ENCODE measurements at regions not wholly inside any gene's neighbourhood (a gene's known extent, or its start where the extent isn't known, plus 50 kb on each side); places are given as distances from the start of the nearest gene placed in this dataset.

DNA sequence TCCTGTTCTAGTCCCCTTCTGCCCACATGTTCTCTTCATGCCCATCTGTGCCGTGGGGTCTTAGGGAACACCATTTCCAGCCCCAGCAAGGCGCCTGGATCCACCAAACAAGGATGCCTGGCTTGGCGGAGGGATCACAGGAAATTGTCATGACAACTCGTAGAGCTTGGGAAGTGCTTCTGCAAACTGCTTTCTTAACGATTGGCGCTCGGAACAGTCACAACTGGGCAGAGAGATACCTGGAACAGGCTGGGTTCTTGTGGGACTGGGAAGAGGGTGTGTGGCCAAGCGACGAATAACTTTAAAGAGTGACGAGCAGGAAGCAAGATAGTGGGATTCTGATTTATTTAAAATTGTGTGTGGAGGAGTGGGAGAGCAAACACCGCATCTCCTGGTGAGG, 329.8 kb downstream of the RPS6KC1 start:
- 82 to 87% (median 86%) methylated on average over 11 of the region's 11 CpGs for WGBS, 5 donors
- Histone ChIP-seq H3K27ac (no peak overlapping the region), H3K4me3 (no peak overlapping the region), H3K9me3 (peaks cover 0 to 15% (median 8%) of the 10 kb centered on the region in 8 donors), H3K36me3 (no peaks in the 10 kb centered on the region), H3K27me3 (replicated peaks in 1 of 7) (no peaks in the 10 kb centered on the region), H3K4me1 (no peaks in the 10 kb centered on the region)
- TF ChIP-seq POLR2AphosphoS5 (IDR thresholded peaks at IDR 0.05) (no peak), POLR2A (IDR thresholded peaks at IDR 0.05) (no peak)
- TF ChIP-seq, protein P1, sequence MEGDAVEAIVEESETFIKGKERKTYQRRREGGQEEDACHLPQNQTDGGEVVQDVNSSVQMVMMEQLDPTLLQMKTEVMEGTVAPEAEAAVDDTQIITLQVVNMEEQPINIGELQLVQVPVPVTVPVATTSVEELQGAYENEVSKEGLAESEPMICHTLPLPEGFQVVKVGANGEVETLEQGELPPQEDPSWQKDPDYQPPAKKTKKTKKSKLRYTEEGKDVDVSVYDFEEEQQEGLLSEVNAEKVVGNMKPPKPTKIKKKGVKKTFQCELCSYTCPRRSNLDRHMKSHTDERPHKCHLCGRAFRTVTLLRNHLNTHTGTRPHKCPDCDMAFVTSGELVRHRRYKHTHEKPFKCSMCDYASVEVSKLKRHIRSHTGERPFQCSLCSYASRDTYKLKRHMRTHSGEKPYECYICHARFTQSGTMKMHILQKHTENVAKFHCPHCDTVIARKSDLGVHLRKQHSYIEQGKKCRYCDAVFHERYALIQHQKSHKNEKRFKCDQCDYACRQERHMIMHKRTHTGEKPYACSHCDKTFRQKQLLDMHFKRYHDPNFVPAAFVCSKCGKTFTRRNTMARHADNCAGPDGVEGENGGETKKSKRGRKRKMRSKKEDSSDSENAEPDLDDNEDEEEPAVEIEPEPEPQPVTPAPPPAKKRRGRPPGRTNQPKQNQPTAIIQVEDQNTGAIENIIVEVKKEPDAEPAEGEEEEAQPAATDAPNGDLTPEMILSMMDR (IDR thresholded peaks at IDR 0.05 in 8 of 11, conservative IDR thresholded peaks at IDR 0.05 in 3 of 11) = no peak
- no peak for DNase-seq
- intact Hi-C loops (cut with DNase I; ENCODE audit: low total_unique reads) = no loop called here

DNA sequence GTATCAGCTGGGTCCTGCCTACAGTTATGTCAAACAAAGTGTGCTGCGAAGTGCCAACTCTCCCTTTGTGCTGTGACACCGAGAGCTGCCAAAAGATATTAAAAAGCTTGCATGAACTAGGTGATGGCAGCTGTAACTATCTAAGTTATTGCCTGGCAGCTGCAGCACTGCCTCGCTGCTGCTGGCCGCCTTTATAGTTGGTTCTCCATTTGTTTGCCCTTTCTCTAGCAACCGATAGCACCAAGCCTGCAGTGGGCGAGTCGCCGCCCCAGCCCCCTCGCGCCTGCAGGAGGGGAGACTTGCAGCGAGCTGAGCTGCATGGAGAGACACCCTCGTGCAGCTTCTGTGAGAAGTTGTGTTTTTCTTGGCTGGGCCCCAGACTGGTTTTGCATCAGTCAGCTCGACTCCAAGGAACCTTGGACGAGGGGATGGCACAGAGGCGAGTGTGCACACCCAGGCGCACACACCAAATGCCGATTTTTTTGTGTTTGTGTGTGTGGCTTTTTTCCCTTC, 330.6 kb downstream of the RPS6KC1 start:
- 58 to 77% (median 66%) methylated on average over 17 of the region's 17 CpGs for WGBS, 5 donors
- peaks cover 0 to 15% (median 8%) of the 10 kb centered on the region in 8 donors for H3K9me3 ChIP-seq
- intact Hi-C loops (cut with DNase I; ENCODE audit: low total_unique reads) = no loop called here
- no peaks in the 10 kb centered on the region for H3K27me3 ChIP-seq (replicated peaks in 1 of 7)
- no peak for DNase-seq
- H3K4me3 ChIP-seq = no peak overlapping the region
- H3K27ac ChIP-seq = no peak overlapping the region
- H3K36me3 ChIP-seq = no peaks in the 10 kb centered on the region
- no peaks in the 10 kb centered on the region for H3K4me1 ChIP-seq
- TF ChIP-seq POLR2AphosphoS5 (IDR thresholded peaks at IDR 0.05) (no peak), POLR2A (IDR thresholded peaks at IDR 0.05) (no peak)
- TF ChIP-seq, protein P1 (IDR thresholded peaks at IDR 0.05 in 8 of 11, conservative IDR thresholded peaks at IDR 0.05 in 3 of 11) = no peak

GRCh38 chr1:213383465-213383864, 332.4 kb downstream of the RPS6KC1 start:
- H3K9me3 ChIP-seq = peaks cover 0 to 15% (median 8%) of the 10 kb centered on the region in 8 donors
- DNase-seq = no peak
- 87 to 97% (median 94%) methylated on average over 3 of the region's 3 CpGs for WGBS, 5 donors
- no peaks in the 10 kb centered on the region for H3K27me3 ChIP-seq (replicated peaks in 1 of 7)
- TF ChIP-seq, protein P1 (IDR thresholded peaks at IDR 0.05 in 8 of 11, conservative IDR thresholded peaks at IDR 0.05 in 3 of 11) = no peak
- TF ChIP-seq POLR2A (IDR thresholded peaks at IDR 0.05) = no peak
- no peak for TF ChIP-seq POLR2AphosphoS5 (IDR thresholded peaks at IDR 0.05)
- H3K4me3 ChIP-seq = no peak overlapping the region
- H3K27ac ChIP-seq = no peak overlapping the region
- H3K36me3 ChIP-seq = no peaks in the 10 kb centered on the region
- no peaks in the 10 kb centered on the region for H3K4me1 ChIP-seq
- intact Hi-C loops (cut with DNase I; ENCODE audit: low total_unique reads) = no loop called here

DNA sequence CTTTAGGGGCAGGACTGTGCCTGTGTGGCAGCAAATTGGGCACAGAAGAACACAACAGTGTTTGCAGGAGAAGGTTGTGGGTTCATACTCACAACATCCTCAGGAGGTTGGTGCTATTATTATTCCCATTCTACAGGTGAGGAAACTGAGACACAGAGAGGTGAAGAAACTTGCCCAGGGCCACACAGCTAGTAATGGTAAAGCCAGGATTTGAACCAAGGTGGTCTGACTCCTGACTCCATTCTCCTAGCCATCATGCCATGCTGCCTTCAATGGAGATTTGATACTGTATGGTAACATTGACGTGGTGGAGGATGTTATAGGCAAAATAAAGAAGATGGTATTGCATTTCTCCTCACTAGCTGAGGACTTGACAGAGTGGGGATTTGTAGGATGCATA, 334.2 kb downstream of the RPS6KC1 start:
- WGBS, 5 donors = 63 to 89% (median 87%) methylated on average over 1 of the region's 1 CpG
- Histone ChIP-seq H3K36me3 (no peaks in the 10 kb centered on the region), H3K27ac (no peak overlapping the region), H3K4me3 (no peak overlapping the region), H3K4me1 (no peaks in the 10 kb centered on the region), H3K27me3 (replicated peaks in 1 of 7) (no peaks in the 10 kb centered on the region), H3K9me3 (peaks cover 0 to 15% (median 8%) of the 10 kb centered on the region in 8 donors)
- no peak for DNase-seq
- intact Hi-C loops (cut with DNase I; ENCODE audit: low total_unique reads) = no loop called here
- TF ChIP-seq POLR2A (IDR thresholded peaks at IDR 0.05) (no peak), POLR2AphosphoS5 (IDR thresholded peaks at IDR 0.05) (no peak)
- TF ChIP-seq, protein P1 (IDR thresholded peaks at IDR 0.05 in 8 of 11, conservative IDR thresholded peaks at IDR 0.05 in 3 of 11) = no peak
